CD8-positive, alpha-beta memory T cell (primary cell): ENCODE measurements at regions not wholly inside any gene's neighbourhood (a gene's known extent, or its start where the extent isn't known, plus 50 kb on each side); places are given as distances from the start of the nearest gene placed in this dataset.

Experiments used
- CTCF ChIA-PET: fragments of 350-600 bp; sonication (Branson Sonifier 250); formaldehyde crosslinking; loops from one replicate; lab custom pipeline; 2021; ENCODE audit warnings: antibody characterized with exemption; lab: Charles Lee
- POLR2A ChIA-PET: fragments of 350-600 bp; sonication (Branson Sonifier 250); formaldehyde crosslinking; loops from one replicate; lab custom pipeline; 2021; ENCODE audit warnings: antibody characterized with exemption; lab: Charles Lee
- DNase-seq, 5 donors: peaks; one replicate each; pipeline versions ENCODE4 v3.0.0 to v3.0.0-alpha.2; 2020 to 2022; ENCODE audit warnings: mixed read lengths in 1 of 5
- H3K27ac ChIP-seq: one replicate; pipeline ENCODE4 v1.7.0; 2013; ENCODE audit warnings: low read depth, mild to moderate bottlenecking, low read length, moderate library complexity
- H3K27me3 ChIP-seq: 2 replicates; pipeline ENCODE4 v1.7.0; 2013; ENCODE audit warnings: low read length, mild to moderate bottlenecking; ENCODE audit not compliant: insufficient read depth, poor library complexity, severe bottlenecking
- H3K36me3 ChIP-seq: 2 replicates; pipeline ENCODE4 v1.7.0; 2013; ENCODE audit warnings: mild to moderate bottlenecking, low read length, moderate library complexity; ENCODE audit not compliant: insufficient read depth
- H3K4me1 ChIP-seq: 2 replicates; pipeline ENCODE4 v1.7.0; 2013; ENCODE audit warnings: mild to moderate bottlenecking, low read length, moderate library complexity; ENCODE audit not compliant: insufficient read depth
- H3K4me3 ChIP-seq: 2 replicates; pipeline ENCODE4 v1.7.0; 2013; ENCODE audit warnings: mild to moderate bottlenecking, low read length
- H3K9me3 ChIP-seq: 2 replicates; pipeline ENCODE4 v1.7.0; 2013; ENCODE audit warnings: mild to moderate bottlenecking, low read length
- H3K27ac Mint-ChIP-seq, 8 donors: one replicate each; pipeline ENCODE4 v1.8.0; 2020 to 2021; ENCODE audit warnings: mixed read lengths in 8 of 8, mild to moderate bottlenecking in 6 of 8, inconsistent platforms in 3 of 8, moderate library complexity in 3 of 8
- H3K27me3 Mint-ChIP-seq, 2 donors: one replicate each; pipeline ENCODE4 v1.8.0; 2020 to 2021; ENCODE audit warnings: mixed read lengths in 2 of 2, mild to moderate bottlenecking in 1 of 2, moderate library complexity in 1 of 2
- H3K36me3 Mint-ChIP-seq, 3 donors: one replicate each; pipeline ENCODE4 v1.8.0; 2020 to 2021; ENCODE audit warnings: mixed read lengths in 3 of 3, inconsistent platforms in 1 of 3, mild to moderate bottlenecking in 1 of 3
- H3K4me1 Mint-ChIP-seq, 3 donors: one replicate each; pipeline ENCODE4 v1.8.0; 2020 to 2021; ENCODE audit warnings: mixed read lengths in 3 of 3, inconsistent platforms in 1 of 3, mild to moderate bottlenecking in 1 of 3
- H3K4me3 Mint-ChIP-seq, 7 donors: one replicate each; pipeline ENCODE4 v1.8.0; 2020 to 2021; ENCODE audit warnings: mixed read lengths in 7 of 7, mild to moderate bottlenecking in 6 of 7, moderate library complexity in 4 of 7, inconsistent platforms in 2 of 7
- H3K9me3 Mint-ChIP-seq, 5 donors: one replicate each; pipeline ENCODE4 v1.8.0; 2020 to 2022; ENCODE audit warnings: mixed read lengths in 5 of 5, mild to moderate bottlenecking in 3 of 5, moderate library complexity in 2 of 5, inconsistent platforms in 1 of 5

- Mint-ChIP-seq H3K27ac (no peak overlapping the region), H3K4me1 (no peaks in the 10 kb centered on the region), H3K9me3 (peaks cover 0 to 4% (median 0%) of the 10 kb centered on the region in 5 donors), H3K36me3 (no peaks in the 10 kb centered on the region), H3K4me3 (no peak overlapping the region), H3K27me3 (peaks cover 10 to 11% of the 10 kb centered on the region in 2 donors)
- ChIA-PET CTCF (no interaction called here), POLR2A (no interaction called here)
- H3K9me3 ChIP-seq, result no peaks in the 10 kb centered on the region
- no peak for DNase-seq
- no peaks in the 10 kb centered on the region for H3K27me3 ChIP-seq
- H3K36me3 ChIP-seq, result no peaks in the 10 kb centered on the region
- no peak overlapping the region for H3K27ac ChIP-seq
- H3K4me3 ChIP-seq, result no peak overlapping the region
- H3K4me1 ChIP-seq, result no peaks in the 10 kb centered on the region
These were observed 474.9 kb upstream of the GJE1 start for GRCh38 chr6:141657812-141658211.

DNA sequence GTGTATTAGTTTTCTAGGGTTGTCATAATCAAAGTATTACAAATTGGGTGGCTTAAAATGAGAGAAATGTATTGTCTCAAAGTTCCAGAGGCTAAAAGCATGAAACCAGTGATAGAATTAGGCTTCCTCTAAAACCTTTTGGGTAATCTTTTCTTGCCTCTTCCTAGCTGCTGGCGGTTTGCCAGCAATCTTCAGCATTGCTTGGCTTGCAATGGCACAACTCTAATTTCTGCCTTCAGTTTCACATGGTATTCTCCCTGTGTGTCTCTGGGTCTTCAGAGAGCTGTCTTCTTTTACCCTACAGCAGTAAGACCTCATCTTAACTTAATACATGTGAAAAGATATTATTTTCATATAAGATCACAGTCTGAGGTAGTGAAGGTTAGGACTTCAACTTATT is 479.1 kb upstream of the GJE1 start:
- no peak for DNase-seq
- no peak overlapping the region for H3K27ac Mint-ChIP-seq
- ChIA-PET POLR2A (no interaction called here), CTCF (no interaction called here)
- H3K4me1 Mint-ChIP-seq, result no peaks in the 10 kb centered on the region
- no peak overlapping the region for H3K4me3 Mint-ChIP-seq
- Histone ChIP-seq H3K9me3 (no peaks in the 10 kb centered on the region), H3K4me1 (no peaks in the 10 kb centered on the region), H3K27me3 (no peaks in the 10 kb centered on the region), H3K4me3 (no peak overlapping the region), H3K36me3 (no peaks in the 10 kb centered on the region), H3K27ac (no peak overlapping the region)
- H3K36me3 Mint-ChIP-seq, result no peaks in the 10 kb centered on the region
- peaks cover 13 to 18% of the 10 kb centered on the region in 2 donors for H3K27me3 Mint-ChIP-seq
- peaks cover 0 to 4% (median 0%) of the 10 kb centered on the region in 5 donors for H3K9me3 Mint-ChIP-seq

DNA sequence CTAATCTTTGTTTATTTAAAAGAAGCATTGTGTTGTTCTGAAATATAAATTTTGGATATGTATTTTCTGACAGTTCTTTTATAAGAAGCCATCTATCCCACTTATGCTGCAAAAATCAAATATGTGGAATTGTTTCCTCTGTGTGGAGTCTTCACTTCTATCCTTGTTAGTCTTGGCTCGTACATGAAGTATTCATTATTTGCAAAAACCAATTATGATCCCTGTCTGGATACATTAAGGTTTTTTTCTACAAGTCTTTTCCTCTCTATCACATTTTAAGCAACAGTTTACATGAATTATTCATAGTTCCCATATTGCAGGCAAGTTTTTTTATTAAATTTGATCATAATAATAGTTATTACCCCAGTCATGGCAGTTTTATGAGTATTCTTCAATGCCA is 490.8 kb upstream of the GJE1 start:
- H3K27me3 ChIP-seq, result no peaks in the 10 kb centered on the region
- H3K9me3 Mint-ChIP-seq, result no peaks in the 10 kb centered on the region
- H3K27me3 Mint-ChIP-seq, result peaks cover 0 to 10% of the 10 kb centered on the region in 2 donors
- no peak for DNase-seq
- H3K36me3 ChIP-seq, result no peaks in the 10 kb centered on the region
- no peak overlapping the region for H3K27ac ChIP-seq
- CTCF ChIA-PET, result no interaction called here
- H3K27ac Mint-ChIP-seq, result no peak overlapping the region
- no peaks in the 10 kb centered on the region for H3K4me1 ChIP-seq
- no peaks in the 10 kb centered on the region for H3K4me1 Mint-ChIP-seq
- no peak overlapping the region for H3K4me3 ChIP-seq
- H3K9me3 ChIP-seq, result no peaks in the 10 kb centered on the region
- H3K4me3 Mint-ChIP-seq, result no peak overlapping the region
- POLR2A ChIA-PET, result no interaction called here
- no peaks in the 10 kb centered on the region for H3K36me3 Mint-ChIP-seq

- DNase-seq, result no peak
- Histone ChIP-seq H3K27ac (no peak overlapping the region), H3K27me3 (no peaks in the 10 kb centered on the region), H3K4me3 (no peak overlapping the region), H3K4me1 (no peaks in the 10 kb centered on the region), H3K36me3 (no peaks in the 10 kb centered on the region), H3K9me3 (no peaks in the 10 kb centered on the region)
- no peaks in the 10 kb centered on the region for H3K36me3 Mint-ChIP-seq
- no peak overlapping the region for H3K27ac Mint-ChIP-seq
- H3K9me3 Mint-ChIP-seq, result peaks cover 0 to 2% (median 0%) of the 10 kb centered on the region in 5 donors
- H3K4me1 Mint-ChIP-seq, result no peaks in the 10 kb centered on the region
- POLR2A ChIA-PET, result no interaction called here
- no peak overlapping the region for H3K4me3 Mint-ChIP-seq
- peaks cover 0 to 9% of the 10 kb centered on the region in 2 donors for H3K27me3 Mint-ChIP-seq
- CTCF ChIA-PET, result no interaction called here
These were observed 491.3 kb upstream of the GJE1 start for GRCh38 chr6:141641406-141641805.

- Histone ChIP-seq H3K27me3 (no peaks in the 10 kb centered on the region), H3K36me3 (no peaks in the 10 kb centered on the region), H3K4me1 (no peaks in the 10 kb centered on the region), H3K27ac (no peak overlapping the region), H3K9me3 (no peaks in the 10 kb centered on the region), H3K4me3 (no peak overlapping the region)
- Mint-ChIP-seq H3K4me1 (no peaks in the 10 kb centered on the region), H3K9me3 (peaks cover 0 to 2% (median 0%) of the 10 kb centered on the region in 5 donors), H3K27ac (no peak overlapping the region), H3K4me3 (no peak overlapping the region), H3K27me3 (peaks cover 0 to 4% of the 10 kb centered on the region in 2 donors), H3K36me3 (no peaks in the 10 kb centered on the region)
- ChIA-PET POLR2A (no interaction called here), CTCF (no interaction called here)
- DNase-seq, result no peak
These were observed 497.1 kb upstream of the GJE1 start for GRCh38 chr6:141635621-141636020.

DNA sequence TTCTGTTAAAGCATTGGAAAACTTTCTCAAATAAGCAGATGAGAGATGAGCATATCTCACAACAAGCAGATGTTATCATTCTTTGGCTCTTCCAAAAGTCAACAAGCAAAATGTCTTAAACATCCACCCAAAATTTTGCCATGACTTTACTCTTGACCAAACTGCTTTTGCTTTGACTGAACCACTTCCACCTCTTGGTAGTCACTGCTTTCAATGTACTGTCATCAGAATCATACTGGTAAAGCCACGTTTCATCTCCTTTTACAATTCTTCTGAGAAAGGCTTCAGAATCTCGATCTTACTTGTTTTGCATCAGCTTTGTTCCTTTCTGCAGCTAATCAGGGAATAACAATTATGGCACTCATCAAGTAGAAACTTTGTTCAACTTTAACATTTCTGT is 498.5 kb upstream of the GJE1 start:
- no peaks in the 10 kb centered on the region for H3K36me3 Mint-ChIP-seq
- H3K27me3 Mint-ChIP-seq, result peaks cover 0 to 4% of the 10 kb centered on the region in 2 donors
- H3K36me3 ChIP-seq, result no peaks in the 10 kb centered on the region
- no peak for DNase-seq
- no peaks in the 10 kb centered on the region for H3K9me3 ChIP-seq
- H3K4me1 Mint-ChIP-seq, result no peaks in the 10 kb centered on the region
- no peak overlapping the region for H3K27ac Mint-ChIP-seq
- peaks cover 0 to 2% (median 0%) of the 10 kb centered on the region in 5 donors for H3K9me3 Mint-ChIP-seq
- no peak overlapping the region for H3K4me3 Mint-ChIP-seq
- H3K27me3 ChIP-seq, result no peaks in the 10 kb centered on the region
- no peak overlapping the region for H3K4me3 ChIP-seq
- H3K27ac ChIP-seq, result no peak overlapping the region
- POLR2A ChIA-PET, result no interaction called here
- CTCF ChIA-PET, result no interaction called here
- no peaks in the 10 kb centered on the region for H3K4me1 ChIP-seq

DNA sequence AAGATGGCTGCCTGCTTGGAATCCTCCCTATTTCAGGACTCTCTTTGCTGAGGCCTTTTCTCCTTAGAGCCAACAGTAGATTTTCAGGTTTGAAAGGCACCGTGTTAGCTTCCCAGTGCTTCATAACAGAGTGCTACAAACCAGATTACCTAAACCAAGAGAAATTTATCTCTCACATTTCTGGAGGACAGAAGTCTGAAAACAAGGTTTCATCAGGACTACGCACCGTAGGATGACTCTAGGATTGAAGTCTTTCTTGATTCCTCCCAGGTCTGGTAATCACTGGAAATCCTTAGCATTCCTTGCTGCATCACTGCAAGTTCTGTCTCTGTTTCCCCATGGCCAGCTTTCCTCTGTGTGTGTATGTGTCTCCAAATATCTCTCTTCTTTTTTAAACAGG is 508.4 kb upstream of the GJE1 start:
- no peaks in the 10 kb centered on the region for H3K4me1 Mint-ChIP-seq
- no peak overlapping the region for H3K4me3 Mint-ChIP-seq
- ChIA-PET CTCF (no interaction called here), POLR2A (no interaction called here)
- Histone ChIP-seq H3K36me3 (no peaks in the 10 kb centered on the region), H3K4me3 (no peak overlapping the region), H3K9me3 (no peaks in the 10 kb centered on the region), H3K27ac (no peak overlapping the region), H3K4me1 (no peaks in the 10 kb centered on the region), H3K27me3 (no peaks in the 10 kb centered on the region)
- H3K36me3 Mint-ChIP-seq, result no peaks in the 10 kb centered on the region
- peaks cover 0 to 4% (median 0%) of the 10 kb centered on the region in 5 donors for H3K9me3 Mint-ChIP-seq
- H3K27me3 Mint-ChIP-seq, result peaks cover 9 to 28% of the 10 kb centered on the region in 2 donors
- no peak for DNase-seq
- H3K27ac Mint-ChIP-seq, result no peak overlapping the region

GRCh38 chr6:141618180-141618581 is 514.5 kb upstream of the GJE1 start:
- ChIA-PET POLR2A (interaction anchor here (0.6 kb wide), 1 partner anchor 277 kb away, joined by 3 read pairs; no protein-coding TSS in a partner anchor), CTCF (no interaction called here)
- Mint-ChIP-seq H3K27me3 (peaks cover 0 to 4% of the 10 kb centered on the region in 2 donors), H3K36me3 (no peaks in the 10 kb centered on the region), H3K4me1 (no peaks in the 10 kb centered on the region), H3K4me3 (no peak overlapping the region), H3K27ac (no peak overlapping the region), H3K9me3 (peaks cover 0 to 4% (median 0%) of the 10 kb centered on the region in 5 donors)
- H3K27ac ChIP-seq, result no peak overlapping the region
- no peaks in the 10 kb centered on the region for H3K9me3 ChIP-seq
- H3K27me3 ChIP-seq, result no peaks in the 10 kb centered on the region
- DNase-seq, result no peak
- no peak overlapping the region for H3K4me3 ChIP-seq
- H3K36me3 ChIP-seq, result no peaks in the 10 kb centered on the region
- no peaks in the 10 kb centered on the region for H3K4me1 ChIP-seq

- no peaks in the 10 kb centered on the region for H3K36me3 Mint-ChIP-seq
- peaks cover 3 to 7% of the 10 kb centered on the region in 2 donors for H3K27me3 Mint-ChIP-seq
- no peak overlapping the region for H3K27ac Mint-ChIP-seq
- Histone ChIP-seq H3K36me3 (no peaks in the 10 kb centered on the region), H3K27ac (no peak overlapping the region), H3K4me1 (no peaks in the 10 kb centered on the region), H3K27me3 (no peaks in the 10 kb centered on the region), H3K9me3 (no peaks in the 10 kb centered on the region), H3K4me3 (no peak overlapping the region)
- no peak for DNase-seq
- no peak overlapping the region for H3K4me3 Mint-ChIP-seq
- H3K9me3 Mint-ChIP-seq, result peaks cover 0 to 14% (median 7%) of the 10 kb centered on the region in 5 donors
- ChIA-PET POLR2A (no interaction called here), CTCF (no interaction called here)
- H3K4me1 Mint-ChIP-seq, result no peaks in the 10 kb centered on the region
These were observed 522.0 kb upstream of the GJE1 start for GRCh38 chr6:141610741-141611140.
